Vagina (tissue), 2 donors: ENCODE measurements at regions not wholly inside any gene's neighbourhood (a gene's known extent, or its start where the extent isn't known, plus 50 kb on each side); places are given as distances from the start of the nearest gene placed in this dataset.

Experiments
- DNase-seq, 2 donors: peaks; one replicate each; pipeline ENCODE4 v3.0.0-alpha.2; 2017; ENCODE audit errors: extremely low spot score in 2 of 2
- H3K27ac ChIP-seq: fragments of 200-600 bp; sonication (generic); one replicate; pipeline ENCODE4 v1.5.1; 2019
- H3K27me3 ChIP-seq: fragments of 200-600 bp; sonication (generic); one replicate; pipeline ENCODE4 v1.5.1; 2019
- H3K36me3 ChIP-seq, 2 donors: fragments of 200-600 bp; sonication (generic); one replicate each; pipeline ENCODE4 v1.5.1; 2017 to 2019
- H3K4me1 ChIP-seq: fragments of 200-600 bp; sonication (generic); one replicate; pipeline ENCODE4 v1.5.1; 2019
- H3K4me3 ChIP-seq, 2 donors: fragments of 200-600 bp; sonication (generic); 1 replicate in 1 of 2; 2 replicates in 1 of 2; pipeline ENCODE4 v1.5.1; 2016 to 2019
- H3K9me3 ChIP-seq: fragments of 200-600 bp; sonication (generic); one replicate; pipeline ENCODE4 v1.5.1; 2019
- CTCF ChIP-seq, 3 experiments: fragments of 450-650 bp in 2 of 3; fragments of 200-600 bp in 1 of 3; sonication (generic) in 1 of 3; IDR thresholded peaks; one replicate each; pipeline ENCODE4 v1.5.1; 2017 to 2019; ENCODE audit warnings: antibody characterized with exemption in 3 of 3, mild to moderate bottlenecking in 2 of 3, moderate library complexity in 2 of 3
- POLR2A ChIP-seq, 2 donors: fragments of 450-650 bp; IDR thresholded peaks; one replicate each; pipeline ENCODE4 v1.6.1; 2017; ENCODE audit warnings: antibody characterized with exemption in 2 of 2, mild to moderate bottlenecking in 2 of 2, moderate library complexity in 2 of 2
- POLR2AphosphoS5 ChIP-seq, 2 donors: sonication (generic); formaldehyde crosslinking; IDR thresholded peaks; one replicate each; pipeline ENCODE4 v1.9.0; 2017; ENCODE audit warnings: antibody characterized with exemption in 2 of 2, mild to moderate bottlenecking in 2 of 2, low read depth in 1 of 2; ENCODE audit not compliant: insufficient read depth in 1 of 2
- intact Hi-C: fragments of 100-400 bp; cut with DNase I; formaldehyde crosslinking; loops from one replicate; pipeline ENCODE4 v1.15.1; 2023

DNA sequence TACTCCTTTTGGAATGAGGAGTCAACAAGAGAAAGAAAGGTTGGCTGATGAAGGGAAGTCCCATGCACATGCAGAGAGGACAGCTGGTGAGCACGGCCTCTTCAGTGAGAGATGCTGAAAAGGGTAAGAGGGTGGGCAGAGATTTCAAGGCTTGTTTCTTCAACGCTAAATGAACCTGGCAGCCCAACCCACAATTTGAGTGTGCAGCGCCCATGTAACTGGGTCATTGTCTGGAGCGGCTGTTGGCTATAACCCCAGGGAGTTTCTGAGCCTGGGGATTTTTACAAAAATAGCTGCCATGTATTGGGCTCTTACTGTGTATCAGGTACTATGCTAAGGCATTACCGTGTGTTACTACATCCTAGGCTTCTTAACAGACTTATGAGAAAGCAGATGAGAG is 594.1 kb downstream of the ETS1 start:
- intact Hi-C loops: no loop called here
- Histone ChIP-seq H3K36me3 (no peaks in the 10 kb centered on the region), H3K27ac (no peak overlapping the region), H3K4me1 (no peaks in the 10 kb centered on the region), H3K4me3 (no peak overlapping the region), H3K9me3 (no peaks in the 10 kb centered on the region), H3K27me3 (no peaks in the 10 kb centered on the region)
- DNase-seq: no peak
- TF ChIP-seq POLR2AphosphoS5 (IDR thresholded peaks at IDR 0.05; ENCODE audit: insufficient read depth in 1 of 2, low read depth in 1 of 2) (no peak), POLR2A (IDR thresholded peaks at IDR 0.05) (no peak), CTCF (IDR thresholded peaks at IDR 0.05) (no peak)

DNA sequence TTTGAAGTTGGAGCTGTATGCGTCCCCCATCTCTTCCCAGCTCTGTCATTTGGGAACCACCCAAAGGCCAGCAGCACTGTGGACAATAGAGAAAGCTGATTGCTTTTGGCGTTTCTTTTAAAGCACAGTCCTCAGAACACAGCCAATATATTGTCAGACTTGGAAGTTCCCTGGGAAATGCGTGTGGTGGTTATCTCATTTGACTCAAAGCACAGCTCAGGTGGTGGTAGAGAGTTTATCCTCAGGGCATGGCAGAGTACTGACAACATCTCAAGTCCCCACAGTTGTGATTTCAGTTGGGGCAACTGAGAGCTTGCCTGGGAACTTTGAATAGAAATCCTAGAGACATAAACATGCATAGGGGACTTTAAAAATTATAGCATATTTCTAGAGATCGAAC is 601.3 kb downstream of the ETS1 start:
- H3K36me3 ChIP-seq: no peaks in the 10 kb centered on the region
- H3K4me1 ChIP-seq: no peaks in the 10 kb centered on the region
- TF ChIP-seq CTCF (IDR thresholded peaks at IDR 0.05) (no peak), POLR2A (IDR thresholded peaks at IDR 0.05) (no peak), POLR2AphosphoS5 (IDR thresholded peaks at IDR 0.05; ENCODE audit: insufficient read depth in 1 of 2, low read depth in 1 of 2) (no peak)
- H3K27ac ChIP-seq: no peak overlapping the region
- no peak overlapping the region for H3K4me3 ChIP-seq
- H3K9me3 ChIP-seq: no peaks in the 10 kb centered on the region
- intact Hi-C loops: no loop called here
- no peaks in the 10 kb centered on the region for H3K27me3 ChIP-seq
- DNase-seq: no peak

- Histone ChIP-seq H3K4me1 (no peaks in the 10 kb centered on the region), H3K9me3 (no peaks in the 10 kb centered on the region), H3K27ac (no peak overlapping the region), H3K27me3 (no peaks in the 10 kb centered on the region), H3K4me3 (no peak overlapping the region), H3K36me3 (no peaks in the 10 kb centered on the region)
- TF ChIP-seq CTCF (IDR thresholded peaks at IDR 0.05) (no peak), POLR2AphosphoS5 (IDR thresholded peaks at IDR 0.05; ENCODE audit: insufficient read depth in 1 of 2, low read depth in 1 of 2) (no peak), POLR2A (IDR thresholded peaks at IDR 0.05) (no peak)
- intact Hi-C loops: no loop called here
- no peak for DNase-seq
Observed at GRCh38 chr11:127972816-127973215, 614.5 kb downstream of the ETS1 start.

GRCh38 chr11:127971448-127971847 is 615.9 kb downstream of the ETS1 start:
- Histone ChIP-seq H3K4me1 (no peaks in the 10 kb centered on the region), H3K36me3 (no peaks in the 10 kb centered on the region), H3K27ac (no peak overlapping the region), H3K9me3 (no peaks in the 10 kb centered on the region), H3K27me3 (no peaks in the 10 kb centered on the region), H3K4me3 (no peak overlapping the region)
- no peak for DNase-seq
- TF ChIP-seq POLR2A (IDR thresholded peaks at IDR 0.05): no peak
- no peak for TF ChIP-seq CTCF (IDR thresholded peaks at IDR 0.05)
- no peak for TF ChIP-seq POLR2AphosphoS5 (IDR thresholded peaks at IDR 0.05; ENCODE audit: insufficient read depth in 1 of 2, low read depth in 1 of 2)
- intact Hi-C loops: no loop called here

DNA sequence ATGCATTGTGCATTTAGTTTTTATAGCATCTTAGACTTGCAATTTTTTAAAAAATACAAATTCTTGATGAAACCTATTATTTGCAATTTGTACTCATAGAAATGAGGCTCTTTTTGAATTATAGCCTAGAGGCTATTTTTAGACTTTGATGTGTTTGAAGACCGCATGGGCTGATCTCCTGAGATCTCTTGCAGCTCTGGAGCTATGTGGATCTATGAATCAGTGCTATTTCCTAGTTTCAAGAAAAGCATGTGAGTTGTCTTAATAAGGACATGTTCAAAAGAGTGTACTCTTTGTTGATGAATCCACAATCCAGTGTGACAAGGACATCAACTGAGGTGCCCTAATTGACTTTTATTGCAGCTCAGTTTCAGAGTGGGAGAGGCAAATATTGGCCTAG is 620.5 kb downstream of the ETS1 start:
- intact Hi-C loops: no loop called here
- H3K27ac ChIP-seq: no peak overlapping the region
- H3K27me3 ChIP-seq: no peaks in the 10 kb centered on the region
- TF ChIP-seq CTCF (IDR thresholded peaks at IDR 0.05) (no peak), POLR2A (IDR thresholded peaks at IDR 0.05) (no peak), POLR2AphosphoS5 (IDR thresholded peaks at IDR 0.05; ENCODE audit: insufficient read depth in 1 of 2, low read depth in 1 of 2) (no peak)
- no peak for DNase-seq
- H3K9me3 ChIP-seq: no peaks in the 10 kb centered on the region
- no peak overlapping the region for H3K4me3 ChIP-seq
- H3K4me1 ChIP-seq: no peaks in the 10 kb centered on the region
- no peaks in the 10 kb centered on the region for H3K36me3 ChIP-seq
